ENCODE measurements at regions not wholly inside any gene's neighbourhood (a gene's known extent, or its start where the extent isn't known, plus 50 kb on each side); places are given as distances from the start of the nearest gene placed in this dataset.
"Not testable (repeated sequence)": the region's sequence is repeated elsewhere in the genome, so short reads cannot be mapped to it uniquely, and the experiment has no call there.

DNA sequence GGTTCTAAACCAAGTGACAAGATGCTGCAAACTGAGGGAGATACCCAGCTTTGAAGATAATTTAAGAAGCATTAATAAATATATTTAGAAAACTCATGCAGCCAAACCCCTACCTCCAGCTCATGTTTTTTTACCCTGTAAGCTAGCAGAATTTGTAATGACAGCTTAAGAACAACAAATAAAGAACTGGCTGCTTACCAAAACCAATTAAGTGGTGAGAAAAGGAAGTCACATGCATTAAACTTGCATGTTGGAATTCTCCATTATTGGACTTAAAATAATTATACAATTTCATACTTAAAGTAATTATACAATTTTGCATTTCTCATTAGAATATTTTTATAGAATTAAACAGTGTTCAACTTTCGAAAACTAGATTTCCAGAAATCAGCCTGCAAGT, 75.6 kb upstream of the CNIH3 start:
- no peak for DNase-seq (ENCODE audit: low read depth)
- Histone ChIP-seq H3K4me3 (ENCODE audit: low read length) (no peak overlapping the region), H3K36me3 (ENCODE audit: control insufficient read depth, insufficient read depth, low read length, severe bottlenecking) (no peaks in the 10 kb centered on the region), H3K9ac (ENCODE audit: low read length) (no peak overlapping the region), H3K27me3 (replicated peaks; ENCODE audit: control insufficient read depth, insufficient read depth, low read length) (no peaks in the 10 kb centered on the region), H3K4me1 (ENCODE audit: control insufficient read depth, insufficient read depth, low read length) (peaks cover 34% of the 10 kb centered on the region), H3K9me3 (ENCODE audit: control insufficient read depth, low read length) (no peaks in the 10 kb centered on the region)

DNA sequence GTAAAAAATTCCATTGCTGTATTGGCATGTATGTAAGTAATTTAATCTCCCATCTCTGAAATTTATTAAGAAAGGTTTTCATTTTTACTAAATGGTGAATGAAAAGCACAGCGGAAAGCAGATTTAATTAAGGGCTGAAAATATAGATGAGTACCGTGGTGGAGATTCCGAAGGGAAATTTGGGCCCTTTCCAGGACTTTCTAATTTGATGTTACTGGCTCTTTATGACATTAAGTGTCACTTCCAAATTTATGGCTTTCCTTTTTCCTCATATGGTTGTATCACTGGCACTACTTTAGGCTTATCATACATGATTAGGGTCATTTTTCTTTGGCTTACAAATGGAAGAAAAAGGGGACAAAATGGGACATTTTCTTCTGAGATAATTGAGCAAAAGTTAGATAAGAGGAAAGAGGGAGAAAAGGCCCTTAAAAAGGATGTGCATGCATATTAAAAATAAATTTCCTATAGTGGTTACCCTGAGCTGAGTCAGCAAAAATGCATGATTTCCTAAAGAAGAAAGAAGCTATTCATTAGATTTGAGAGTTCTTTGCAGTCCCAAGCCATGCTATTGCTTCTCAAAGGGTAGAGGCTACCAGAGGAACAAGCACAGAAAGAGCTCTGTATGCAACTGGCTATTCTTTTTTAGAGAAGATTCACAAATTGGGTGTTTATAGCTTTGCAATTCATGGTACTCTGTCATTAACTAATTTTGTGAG, 74.9 kb upstream of the CNIH3 start:
- H3K4me1 ChIP-seq (ENCODE audit: control insufficient read depth, insufficient read depth, low read length) = peaks cover 34% of the 10 kb centered on the region
- no peak overlapping the region for H3K4me3 ChIP-seq (ENCODE audit: low read length)
- no peaks in the 10 kb centered on the region for H3K36me3 ChIP-seq (ENCODE audit: control insufficient read depth, insufficient read depth, low read length, severe bottlenecking)

DNA sequence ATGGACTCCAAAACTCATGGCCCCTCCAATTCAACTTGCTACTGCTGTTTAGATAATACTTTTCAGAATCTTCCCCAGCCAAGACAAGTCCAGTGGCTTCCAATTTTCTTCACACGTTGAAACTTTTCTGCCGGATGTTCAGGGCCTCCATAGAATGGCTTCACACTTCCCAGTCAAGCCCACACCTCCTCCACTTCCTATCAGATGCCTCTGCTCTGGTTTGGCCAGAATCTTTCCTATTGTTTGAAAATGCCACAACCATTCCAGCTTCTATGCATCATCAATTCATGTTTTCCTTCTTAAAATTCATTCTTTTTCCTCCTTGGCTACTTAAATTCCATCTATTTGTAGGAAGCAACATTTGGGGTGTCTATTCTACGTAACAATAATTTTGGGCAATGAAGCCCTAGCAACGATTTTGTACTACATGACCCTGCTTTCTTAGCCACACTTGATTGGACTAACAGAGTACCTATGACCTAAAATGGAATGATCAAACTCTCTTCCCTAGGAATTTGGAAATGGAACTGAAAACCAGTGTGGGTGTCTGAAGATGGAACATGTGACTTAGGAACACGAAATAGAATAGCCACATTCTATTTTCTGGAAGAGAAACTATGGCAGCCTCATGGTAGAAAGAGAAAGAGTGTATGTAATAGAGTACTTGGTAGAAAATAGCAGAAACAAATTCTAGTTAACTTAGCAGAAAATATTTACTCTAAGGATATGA, 74.1 kb upstream of the CNIH3 start:
- no peak for DNase-seq (ENCODE audit: low read depth)
- Histone ChIP-seq H3K4me1 (ENCODE audit: control insufficient read depth, insufficient read depth, low read length) (peaks cover 34% of the 10 kb centered on the region), H3K9me3 (ENCODE audit: control insufficient read depth, low read length) (no peaks in the 10 kb centered on the region), H3K9ac (ENCODE audit: low read length) (no peak overlapping the region), H3K27me3 (replicated peaks; ENCODE audit: control insufficient read depth, insufficient read depth, low read length) (no peaks in the 10 kb centered on the region), H3K36me3 (ENCODE audit: control insufficient read depth, insufficient read depth, low read length, severe bottlenecking) (no peaks in the 10 kb centered on the region), H3K4me3 (ENCODE audit: low read length) (peak overlapping the region; percentile 18)

More for the DNA sequence above, 74.9 kb upstream of the CNIH3 start:
- Histone ChIP-seq H3K27me3 (replicated peaks; ENCODE audit: control insufficient read depth, insufficient read depth, low read length) (no peaks in the 10 kb centered on the region), H3K9me3 (ENCODE audit: control insufficient read depth, low read length) (no peaks in the 10 kb centered on the region), H3K9ac (ENCODE audit: low read length) (no peak overlapping the region)
- no peak for DNase-seq (ENCODE audit: low read depth)

DNA sequence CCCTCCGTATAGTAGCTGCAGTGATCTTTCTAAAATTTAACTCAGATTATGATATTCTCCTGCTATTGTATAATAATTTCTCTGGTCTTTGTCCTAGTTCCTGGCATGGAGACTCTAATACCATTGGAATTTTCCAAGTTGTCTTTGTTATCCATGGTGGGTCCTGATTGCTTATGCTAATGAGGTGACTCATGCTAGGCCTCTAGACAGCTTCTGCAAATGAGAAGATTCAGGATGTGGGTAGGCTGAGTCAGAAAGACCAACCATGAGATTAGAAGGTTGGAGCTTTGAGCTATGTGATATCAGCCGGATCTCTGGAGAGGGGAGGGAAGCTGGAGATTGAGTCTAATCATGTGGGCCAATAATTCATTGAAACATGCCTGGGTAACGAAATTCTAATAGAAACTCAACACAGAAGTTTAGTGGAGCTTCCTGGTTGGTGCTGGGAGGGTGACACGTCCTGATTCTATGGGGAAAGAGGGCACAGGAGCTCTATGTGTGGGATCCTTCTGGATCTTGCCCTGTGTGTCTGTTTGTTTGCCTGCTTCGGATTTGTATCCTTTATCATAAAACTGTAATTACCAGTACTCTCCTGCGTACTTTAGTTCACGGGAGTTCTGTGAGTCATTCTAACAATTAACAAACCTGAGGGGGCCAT, 73.2 kb upstream of the CNIH3 start:
- H3K27me3 ChIP-seq (replicated peaks; ENCODE audit: control insufficient read depth, insufficient read depth, low read length) = no peaks in the 10 kb centered on the region
- peak overlapping the region; percentile 48 for H3K4me3 ChIP-seq (ENCODE audit: low read length)
- H3K36me3 ChIP-seq (ENCODE audit: control insufficient read depth, insufficient read depth, low read length, severe bottlenecking) = no peaks in the 10 kb centered on the region
- peaks cover 34% of the 10 kb centered on the region for H3K4me1 ChIP-seq (ENCODE audit: control insufficient read depth, insufficient read depth, low read length)
- H3K9me3 ChIP-seq (ENCODE audit: control insufficient read depth, low read length) = no peaks in the 10 kb centered on the region
- DNase-seq (ENCODE audit: low read depth) = peak; percentile 62
- H3K9ac ChIP-seq (ENCODE audit: low read length) = peak overlapping the region; percentile 37

DNA sequence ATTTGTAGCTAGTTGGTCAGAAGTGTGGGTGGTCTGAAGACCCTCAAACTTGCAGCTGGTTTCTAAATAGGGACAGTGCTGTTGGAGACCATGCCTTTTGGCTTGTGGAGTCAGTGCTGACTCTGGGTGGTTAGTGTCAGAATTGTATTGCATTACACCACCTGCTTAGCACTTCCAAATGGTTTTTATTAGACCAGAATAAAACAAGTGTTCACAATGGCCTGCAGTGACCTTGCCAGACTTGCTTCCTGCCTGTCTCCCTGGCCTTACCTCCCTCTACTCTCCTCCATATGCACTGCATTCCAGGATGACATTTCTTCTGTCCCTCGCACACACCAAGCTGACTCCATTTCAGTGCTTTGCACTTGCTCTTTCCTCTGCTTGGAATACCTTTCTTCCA, 72.7 kb upstream of the CNIH3 start:
- peaks cover 34% of the 10 kb centered on the region for H3K4me1 ChIP-seq (ENCODE audit: control insufficient read depth, insufficient read depth, low read length)
- H3K27me3 ChIP-seq (replicated peaks; ENCODE audit: control insufficient read depth, insufficient read depth, low read length) = no peaks in the 10 kb centered on the region
- no peak for DNase-seq (ENCODE audit: low read depth)
- peak overlapping the region; percentile 48 for H3K4me3 ChIP-seq (ENCODE audit: low read length)
- H3K36me3 ChIP-seq (ENCODE audit: control insufficient read depth, insufficient read depth, low read length, severe bottlenecking) = no peaks in the 10 kb centered on the region
- H3K9me3 ChIP-seq (ENCODE audit: control insufficient read depth, low read length) = no peaks in the 10 kb centered on the region
- peak overlapping the region; percentile 37 for H3K9ac ChIP-seq (ENCODE audit: low read length)

DNA sequence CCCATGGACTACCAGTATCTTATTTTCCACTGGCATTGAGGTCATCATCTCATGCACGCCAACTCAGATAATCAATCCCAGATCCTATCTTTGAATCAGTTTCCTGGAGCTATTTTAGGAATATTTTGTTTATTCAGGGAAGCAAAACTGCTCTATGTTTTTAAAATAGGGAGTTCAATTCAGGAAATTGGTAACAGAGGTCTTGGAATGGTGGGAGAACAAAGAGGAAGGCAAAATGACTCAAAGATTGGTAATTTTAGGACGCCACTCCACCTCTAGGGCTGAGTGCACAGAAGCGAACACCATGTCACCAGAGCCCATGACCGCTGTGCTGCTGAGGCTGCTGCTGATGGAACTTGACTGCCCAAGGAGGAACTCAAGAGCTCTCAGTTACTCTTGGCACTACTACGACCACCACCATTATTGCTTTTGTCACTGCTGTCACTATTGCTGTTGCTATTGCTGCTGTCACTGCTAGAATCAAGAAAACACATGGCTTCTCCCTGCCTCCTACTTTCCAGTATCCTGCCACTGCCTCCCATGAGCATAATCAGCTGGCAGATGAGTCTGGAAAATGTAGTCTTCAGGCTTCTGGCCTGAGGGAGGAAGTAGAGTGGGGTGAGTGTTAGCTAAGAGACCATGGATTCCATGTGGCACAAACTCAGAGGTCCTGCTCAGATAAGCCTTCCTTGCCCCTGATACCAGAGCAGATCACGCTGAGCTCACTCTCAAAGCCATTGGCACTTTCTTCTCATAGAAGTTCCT, 71.6 kb upstream of the CNIH3 start:
- Histone ChIP-seq H3K4me3 (ENCODE audit: low read length) (no peak overlapping the region), H3K9ac (ENCODE audit: low read length) (no peak overlapping the region)

DNA sequence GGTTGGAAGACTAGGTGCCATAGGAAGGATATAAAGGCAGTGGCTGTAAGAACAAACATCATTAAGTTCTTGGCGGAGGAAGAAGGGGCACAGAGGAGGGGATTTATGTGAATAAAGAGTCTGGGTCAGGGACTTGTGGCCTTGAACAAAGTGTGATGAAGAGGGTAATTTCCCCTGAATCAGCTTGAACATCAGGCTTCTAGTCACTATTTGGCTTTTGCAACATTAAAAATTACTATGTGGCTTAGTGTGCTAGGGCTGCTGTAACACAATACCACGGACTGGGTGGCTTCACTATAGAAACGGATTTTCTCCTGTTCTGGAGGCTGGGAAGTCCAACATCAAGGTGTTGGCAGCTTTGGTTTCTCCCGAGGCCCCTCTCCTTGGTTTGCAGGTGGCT, 70.5 kb upstream of the CNIH3 start:
- Histone ChIP-seq H3K9me3 (ENCODE audit: control insufficient read depth, low read length) (no peaks in the 10 kb centered on the region), H3K9ac (ENCODE audit: low read length) (no peak overlapping the region), H3K4me1 (ENCODE audit: control insufficient read depth, insufficient read depth, low read length) (peaks cover 30% of the 10 kb centered on the region), H3K36me3 (ENCODE audit: control insufficient read depth, insufficient read depth, low read length, severe bottlenecking) (no peaks in the 10 kb centered on the region), H3K4me3 (ENCODE audit: low read length) (no peak overlapping the region), H3K27me3 (replicated peaks; ENCODE audit: control insufficient read depth, insufficient read depth, low read length) (no peaks in the 10 kb centered on the region)
- DNase-seq (ENCODE audit: low read depth) = no peak

More for the DNA sequence above, 71.6 kb upstream of the CNIH3 start:
- DNase-seq (ENCODE audit: low read depth) = no peak
- Histone ChIP-seq H3K36me3 (ENCODE audit: control insufficient read depth, insufficient read depth, low read length, severe bottlenecking) (no peaks in the 10 kb centered on the region), H3K27me3 (replicated peaks; ENCODE audit: control insufficient read depth, insufficient read depth, low read length) (no peaks in the 10 kb centered on the region), H3K9me3 (ENCODE audit: control insufficient read depth, low read length) (no peaks in the 10 kb centered on the region), H3K4me1 (ENCODE audit: control insufficient read depth, insufficient read depth, low read length) (peaks cover 34% of the 10 kb centered on the region)

DNA sequence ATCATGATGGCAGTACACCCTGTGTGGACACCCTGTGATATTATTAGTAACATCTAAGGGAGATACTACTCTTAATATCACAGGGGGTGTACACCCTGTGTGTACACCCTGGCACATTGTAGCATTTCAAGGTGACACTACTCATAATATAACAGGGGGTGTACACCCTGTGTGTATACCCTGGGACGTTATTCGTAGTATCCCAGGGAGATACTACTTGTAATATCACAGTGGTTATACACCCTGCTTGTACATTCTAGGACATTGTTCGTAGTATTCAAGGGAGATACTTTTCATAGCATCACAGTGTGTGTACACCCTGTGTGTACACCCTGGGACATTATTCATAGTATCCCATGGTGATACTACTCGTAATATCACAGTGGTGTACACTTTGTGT, 67.4 kb upstream of the CNIH3 start:
- Histone ChIP-seq H3K36me3 (ENCODE audit: control insufficient read depth, insufficient read depth, low read length, severe bottlenecking) (no peaks in the 10 kb centered on the region), H3K27me3 (replicated peaks; ENCODE audit: control insufficient read depth, insufficient read depth, low read length) (no peaks in the 10 kb centered on the region), H3K4me1 (ENCODE audit: control insufficient read depth, insufficient read depth, low read length) (peaks cover 10% of the 10 kb centered on the region), H3K9ac (ENCODE audit: low read length) (no peak overlapping the region), H3K4me3 (ENCODE audit: low read length) (no peak overlapping the region), H3K9me3 (ENCODE audit: control insufficient read depth, low read length) (no peaks in the 10 kb centered on the region)
- no peak for DNase-seq (ENCODE audit: low read depth)

DNA sequence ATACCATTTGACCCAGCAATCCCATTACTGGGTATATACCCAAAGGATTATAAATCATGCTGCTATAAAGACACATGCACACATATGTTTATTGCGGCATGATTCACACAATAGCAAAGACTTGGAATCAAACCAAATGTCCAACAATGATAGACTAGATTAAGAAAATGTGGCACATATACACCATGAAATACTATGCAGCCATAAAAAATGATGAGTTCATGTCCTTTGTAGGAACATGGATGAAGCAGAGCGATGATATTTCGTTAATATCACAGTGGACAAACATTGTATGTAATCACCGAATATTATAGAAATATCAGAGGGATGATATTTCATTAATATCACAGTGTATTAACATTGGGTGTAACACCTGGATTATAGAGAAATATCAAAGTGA, 64.9 kb upstream of the CNIH3 start:
- DNase-seq (ENCODE audit: low read depth); H3K27me3 ChIP-seq (replicated peaks; ENCODE audit: control insufficient read depth, insufficient read depth, low read length); H3K9me3 ChIP-seq (ENCODE audit: control insufficient read depth, low read length); H3K4me1 ChIP-seq (ENCODE audit: control insufficient read depth, insufficient read depth, low read length); H3K4me3 ChIP-seq (ENCODE audit: low read length); H3K36me3 ChIP-seq (ENCODE audit: control insufficient read depth, insufficient read depth, low read length, severe bottlenecking); H3K9ac ChIP-seq (ENCODE audit: low read length): not testable (repeated sequence)

DNA sequence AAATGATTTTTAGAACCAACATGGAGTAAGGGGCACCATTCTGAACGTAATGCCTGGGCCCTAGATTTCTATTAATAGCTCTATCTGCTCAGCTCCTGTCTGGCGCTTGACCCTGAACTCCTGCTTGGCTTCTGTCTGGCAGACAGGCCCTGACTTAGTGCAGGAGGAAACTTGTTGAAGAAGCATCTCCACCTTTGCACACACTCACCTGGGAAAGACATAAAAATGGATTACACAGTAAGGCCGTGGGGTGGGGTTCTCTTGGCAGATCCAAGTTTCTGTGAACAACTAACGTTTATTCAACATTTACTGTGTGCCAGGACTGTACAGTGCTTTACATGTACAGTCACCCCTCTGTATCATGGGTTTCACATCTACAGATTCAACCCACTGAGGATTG, 62.1 kb upstream of the CNIH3 start:
- no peaks in the 10 kb centered on the region for H3K9me3 ChIP-seq (ENCODE audit: control insufficient read depth, low read length)
- no peak for DNase-seq (ENCODE audit: low read depth)
- no peak overlapping the region for H3K9ac ChIP-seq (ENCODE audit: low read length)
- H3K36me3 ChIP-seq (ENCODE audit: control insufficient read depth, insufficient read depth, low read length, severe bottlenecking) = no peaks in the 10 kb centered on the region
- H3K4me1 ChIP-seq (ENCODE audit: control insufficient read depth, insufficient read depth, low read length) = no peaks in the 10 kb centered on the region
- H3K27me3 ChIP-seq (replicated peaks; ENCODE audit: control insufficient read depth, insufficient read depth, low read length) = no peaks in the 10 kb centered on the region
- H3K4me3 ChIP-seq (ENCODE audit: low read length) = no peak overlapping the region

Data from adipocyte (in vitro differentiated cells).